Activated naive CD8-positive, alpha-beta T cell (primary cell): ENCODE measurements at regions not wholly inside any gene's neighbourhood (a gene's known extent, or its start where the extent isn't known, plus 50 kb on each side); places are given as distances from the start of the nearest gene placed in this dataset.

Experiments used
- H3K27ac Mint-ChIP-seq: one replicate; pipeline ENCODE4 v1.8.0; 2021; ENCODE audit warnings: mixed read lengths
- H3K27me3 Mint-ChIP-seq: one replicate; pipeline ENCODE4 v1.8.0; 2021; ENCODE audit warnings: mixed read lengths
- H3K36me3 Mint-ChIP-seq: one replicate; pipeline ENCODE4 v1.8.0; 2021; ENCODE audit warnings: mixed read lengths
- H3K4me1 Mint-ChIP-seq: one replicate; pipeline ENCODE4 v1.8.0; 2021; ENCODE audit warnings: low read depth, mixed read lengths
- H3K4me3 Mint-ChIP-seq: one replicate; pipeline ENCODE4 v1.8.0; 2021; ENCODE audit warnings: mild to moderate bottlenecking, mixed read lengths
- H3K9me3 Mint-ChIP-seq: one replicate; pipeline ENCODE4 v1.8.0; 2021; ENCODE audit warnings: low read depth, mixed read lengths

DNA sequence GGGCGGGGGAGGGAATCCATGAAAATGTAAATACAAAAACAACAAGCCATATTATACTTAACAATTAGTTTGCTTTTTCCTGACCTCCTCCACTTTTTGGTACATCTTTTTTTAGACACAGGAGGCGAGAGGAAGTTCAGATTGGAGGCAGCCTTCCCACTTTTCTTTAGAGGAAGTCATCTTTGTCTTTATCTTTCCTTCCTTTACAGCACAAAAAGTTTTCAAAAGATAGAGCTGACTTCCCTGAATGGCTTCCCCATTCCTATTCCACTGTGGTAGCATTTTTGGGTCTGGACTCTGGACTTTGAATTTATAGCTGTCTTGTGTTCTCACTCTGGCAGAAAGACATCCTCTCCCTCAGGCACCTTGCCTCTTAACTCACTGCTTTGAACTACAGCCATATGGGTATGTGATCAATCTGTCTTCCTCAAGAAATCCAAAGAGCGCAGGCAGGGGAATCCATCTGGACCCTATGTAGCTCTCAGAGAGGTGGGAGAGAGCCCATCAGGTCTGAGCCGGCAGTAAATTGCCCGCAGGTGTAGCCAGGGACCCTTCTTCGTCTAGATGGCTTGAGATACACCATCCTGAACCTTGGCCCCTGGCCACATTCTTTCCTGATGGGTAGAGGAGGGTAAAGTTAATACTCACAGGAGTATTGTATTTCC, 101.9 kb downstream of the AQP4 start:
- H3K9me3 Mint-ChIP-seq: no peaks in the 10 kb centered on the region
- H3K4me3 Mint-ChIP-seq: no peak overlapping the region
- no peaks in the 10 kb centered on the region for H3K27me3 Mint-ChIP-seq
- no peaks in the 10 kb centered on the region for H3K36me3 Mint-ChIP-seq
- no peak overlapping the region for H3K27ac Mint-ChIP-seq
- H3K4me1 Mint-ChIP-seq: no peaks in the 10 kb centered on the region

- H3K9me3 Mint-ChIP-seq: no peaks in the 10 kb centered on the region
- H3K36me3 Mint-ChIP-seq: no peaks in the 10 kb centered on the region
- no peaks in the 10 kb centered on the region for H3K4me1 Mint-ChIP-seq
- H3K27me3 Mint-ChIP-seq: no peaks in the 10 kb centered on the region
- no peak overlapping the region for H3K4me3 Mint-ChIP-seq
- H3K27ac Mint-ChIP-seq: no peak overlapping the region
Observed at GRCh38 chr18:26757263-26758019, 108.1 kb downstream of the AQP4 start.

- H3K4me1 Mint-ChIP-seq: no peaks in the 10 kb centered on the region
- H3K9me3 Mint-ChIP-seq: no peaks in the 10 kb centered on the region
Observed at GRCh38 chr18:26756556-26756955, 109.0 kb downstream of the AQP4 start.

GRCh38 chr18:26746826-26747475, 118.6 kb downstream of the AQP4 start:
- Mint-ChIP-seq H3K27me3 (no peaks in the 10 kb centered on the region), H3K4me3 (no peak overlapping the region), H3K27ac (no peak overlapping the region), H3K4me1 (no peaks in the 10 kb centered on the region), H3K9me3 (no peaks in the 10 kb centered on the region), H3K36me3 (no peaks in the 10 kb centered on the region)

More at GRCh38 chr18:26756556-26756955, 109.0 kb downstream of the AQP4 start:
- Mint-ChIP-seq H3K27me3 (no peaks in the 10 kb centered on the region), H3K27ac (no peak overlapping the region), H3K36me3 (no peaks in the 10 kb centered on the region), H3K4me3 (no peak overlapping the region)

- Mint-ChIP-seq H3K36me3 (no peaks in the 10 kb centered on the region), H3K27me3 (no peaks in the 10 kb centered on the region), H3K4me1 (no peaks in the 10 kb centered on the region), H3K9me3 (no peaks in the 10 kb centered on the region), H3K27ac (no peak overlapping the region), H3K4me3 (no peak overlapping the region)
Observed at GRCh38 chr18:26746398-26746797, 119.1 kb downstream of the AQP4 start.

GRCh38 chr18:26745288-26746181, 120.0 kb downstream of the AQP4 start:
- Mint-ChIP-seq H3K4me1 (no peaks in the 10 kb centered on the region), H3K36me3 (no peaks in the 10 kb centered on the region), H3K4me3 (no peak overlapping the region), H3K27me3 (no peaks in the 10 kb centered on the region), H3K27ac (no peak overlapping the region), H3K9me3 (peaks cover 5% of the 10 kb centered on the region)

- no peaks in the 10 kb centered on the region for H3K36me3 Mint-ChIP-seq
- no peaks in the 10 kb centered on the region for H3K4me1 Mint-ChIP-seq
- H3K27ac Mint-ChIP-seq: no peak overlapping the region
- no peak overlapping the region for H3K4me3 Mint-ChIP-seq
- H3K9me3 Mint-ChIP-seq: peaks cover 5% of the 10 kb centered on the region
- no peaks in the 10 kb centered on the region for H3K27me3 Mint-ChIP-seq
Observed at GRCh38 chr18:26741758-26742157, 123.7 kb downstream of the AQP4 start.

GRCh38 chr18:26741048-26741447, 124.5 kb downstream of the AQP4 start:
- Mint-ChIP-seq H3K9me3 (peaks cover 5% of the 10 kb centered on the region), H3K27ac (no peak overlapping the region), H3K27me3 (no peaks in the 10 kb centered on the region), H3K36me3 (no peaks in the 10 kb centered on the region), H3K4me1 (no peaks in the 10 kb centered on the region), H3K4me3 (no peak overlapping the region)

- Mint-ChIP-seq H3K9me3 (peaks cover 5% of the 10 kb centered on the region), H3K4me1 (no peaks in the 10 kb centered on the region), H3K27me3 (no peaks in the 10 kb centered on the region), H3K4me3 (no peak overlapping the region), H3K27ac (no peak overlapping the region), H3K36me3 (no peaks in the 10 kb centered on the region)
Observed at GRCh38 chr18:26740396-26740795, 125.1 kb downstream of the AQP4 start.

DNA sequence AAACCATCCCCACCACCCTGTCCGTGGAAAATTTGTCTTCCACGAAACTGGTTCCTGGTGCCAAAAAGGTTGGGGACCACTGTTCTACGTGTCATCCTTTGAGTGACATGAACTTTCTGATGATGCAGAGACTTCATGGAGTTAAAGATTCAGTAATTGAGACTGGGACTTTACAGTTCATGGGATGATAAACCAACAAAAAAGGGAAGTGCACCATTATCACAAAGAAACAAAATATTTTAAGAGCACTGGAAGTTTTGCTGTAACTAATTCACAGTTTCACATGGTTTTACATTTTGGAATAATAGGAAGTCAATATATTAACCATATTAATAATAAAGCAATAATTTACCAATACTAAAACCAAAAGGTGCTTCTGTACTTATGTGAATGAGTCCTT, 126.8 kb downstream of the AQP4 start:
- Mint-ChIP-seq H3K4me3 (no peak overlapping the region), H3K36me3 (no peaks in the 10 kb centered on the region), H3K9me3 (peaks cover 5% of the 10 kb centered on the region), H3K27me3 (no peaks in the 10 kb centered on the region), H3K27ac (no peak overlapping the region), H3K4me1 (no peaks in the 10 kb centered on the region)

GRCh38 chr18:26736301-26736700, 129.2 kb downstream of the AQP4 start:
- no peaks in the 10 kb centered on the region for H3K36me3 Mint-ChIP-seq
- H3K27me3 Mint-ChIP-seq: no peaks in the 10 kb centered on the region
- peaks cover 5% of the 10 kb centered on the region for H3K9me3 Mint-ChIP-seq
- no peak overlapping the region for H3K27ac Mint-ChIP-seq
- H3K4me1 Mint-ChIP-seq: no peaks in the 10 kb centered on the region
- no peak overlapping the region for H3K4me3 Mint-ChIP-seq

DNA sequence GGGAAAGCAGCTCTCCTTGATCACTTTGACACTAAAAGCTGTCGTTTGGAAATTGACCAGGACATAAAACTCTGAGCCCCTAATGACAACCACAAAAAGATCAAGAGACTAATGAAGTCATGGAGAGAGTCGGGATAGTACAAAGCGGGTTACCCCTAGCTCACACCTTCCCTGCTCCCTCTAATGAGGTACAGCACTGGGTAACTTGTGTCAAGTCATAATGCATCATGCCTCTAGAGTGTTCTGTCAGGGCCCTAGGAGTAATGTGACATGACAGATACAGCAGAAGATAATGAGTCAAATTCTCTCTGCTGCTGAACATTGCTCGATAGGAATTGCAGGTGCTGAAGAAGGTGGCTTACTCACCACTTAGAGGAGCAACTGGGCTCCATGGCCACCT, 130.7 kb downstream of the AQP4 start:
- H3K36me3 Mint-ChIP-seq: no peaks in the 10 kb centered on the region
- H3K27ac Mint-ChIP-seq: no peak overlapping the region
- no peaks in the 10 kb centered on the region for H3K9me3 Mint-ChIP-seq
- no peaks in the 10 kb centered on the region for H3K4me1 Mint-ChIP-seq
- H3K4me3 Mint-ChIP-seq: no peak overlapping the region
- H3K27me3 Mint-ChIP-seq: no peaks in the 10 kb centered on the region

DNA sequence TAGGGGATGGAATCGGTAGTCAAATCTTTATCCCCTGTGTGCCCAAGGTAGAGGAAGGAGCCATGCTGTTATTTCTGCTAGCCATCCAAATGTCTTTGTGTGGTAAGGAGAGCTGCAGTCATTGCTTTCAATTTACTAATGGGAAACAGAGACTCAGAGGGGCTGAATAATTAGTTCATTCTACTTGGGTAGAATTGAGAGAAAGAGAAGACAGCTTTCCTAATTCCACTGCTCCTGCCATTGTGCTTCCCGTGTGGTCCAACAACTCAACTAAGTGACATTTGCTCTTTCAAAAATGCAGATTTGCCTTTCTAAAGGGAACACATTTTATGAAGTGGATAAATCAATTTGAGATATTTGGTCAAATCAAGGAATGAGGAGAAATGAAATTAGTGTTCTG, 136.1 kb downstream of the AQP4 start:
- Mint-ChIP-seq H3K27me3 (peaks cover 2% of the 10 kb centered on the region), H3K27ac (no peak overlapping the region), H3K4me1 (no peaks in the 10 kb centered on the region), H3K36me3 (no peaks in the 10 kb centered on the region), H3K4me3 (no peak overlapping the region), H3K9me3 (no peaks in the 10 kb centered on the region)

DNA sequence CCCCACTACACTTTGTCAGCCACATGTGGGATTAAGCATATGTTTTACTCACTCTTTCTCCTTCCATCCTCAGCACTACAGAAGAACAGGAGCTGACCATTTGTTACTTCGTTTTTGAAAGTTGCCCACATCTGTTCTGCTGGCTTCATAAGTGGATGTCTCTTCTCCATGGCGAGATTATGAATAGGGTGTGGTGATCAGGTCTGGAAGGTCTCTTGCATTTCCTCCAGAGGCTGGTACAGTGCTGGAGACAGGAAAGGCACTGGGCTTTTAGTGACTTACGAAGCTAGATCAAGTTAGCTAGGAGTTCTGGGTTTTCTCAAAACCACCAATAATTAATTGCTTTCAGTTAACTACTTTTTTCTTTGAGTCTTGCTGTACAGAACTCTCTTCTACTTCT, 136.5 kb downstream of the AQP4 start:
- Mint-ChIP-seq H3K4me1 (no peaks in the 10 kb centered on the region), H3K36me3 (no peaks in the 10 kb centered on the region), H3K4me3 (no peak overlapping the region), H3K27ac (no peak overlapping the region), H3K9me3 (no peaks in the 10 kb centered on the region), H3K27me3 (peaks cover 2% of the 10 kb centered on the region)

DNA sequence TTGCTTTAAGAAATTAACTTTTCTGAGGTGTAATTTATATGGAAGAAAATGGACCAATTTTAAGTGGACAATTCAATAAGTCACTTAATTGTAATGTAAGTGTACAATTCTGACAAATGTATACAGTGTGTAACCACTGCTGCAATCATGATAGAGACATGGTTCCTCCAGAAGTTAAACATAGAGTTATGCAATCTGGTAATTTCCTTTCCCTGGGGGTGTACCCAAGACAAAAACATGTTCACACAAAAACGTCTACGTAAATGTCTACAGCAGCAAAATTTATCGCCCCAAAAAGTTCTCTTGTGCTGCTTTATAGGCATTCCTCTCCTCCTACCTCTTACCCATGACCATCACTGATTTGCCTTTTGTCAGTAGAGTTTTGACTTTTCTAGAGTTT, 141.5 kb downstream of the AQP4 start:
- Mint-ChIP-seq H3K4me1 (no peaks in the 10 kb centered on the region), H3K36me3 (no peaks in the 10 kb centered on the region), H3K4me3 (no peak overlapping the region), H3K27me3 (no peaks in the 10 kb centered on the region), H3K27ac (no peak overlapping the region), H3K9me3 (no peaks in the 10 kb centered on the region)
